Activated CD8-positive, alpha-beta T cell treated with anti-CD3 and anti-CD28 coated beads for 36 hours (primary cell): ENCODE measurements at regions not wholly inside any gene's neighbourhood (a gene's known extent, or its start where the extent isn't known, plus 50 kb on each side); places are given as distances from the start of the nearest gene placed in this dataset.

Experiments
- ATAC-seq: fragments of 200-7000 bp; cut with Tn5 transposase; one replicate; pipeline ENCODE4 v1.10.0; 2021; ENCODE audit warnings: mild to moderate bottlenecking, moderate library complexity
- CTCF ChIA-PET: fragments of 350-600 bp; sonication (Branson Sonifier 250); formaldehyde crosslinking; loops from one replicate; lab custom pipeline; 2021; ENCODE audit warnings: antibody characterized with exemption; lab: Charles Lee
- POLR2A ChIA-PET: fragments of 350-600 bp; sonication (Branson Sonifier 250); formaldehyde crosslinking; loops from one replicate; lab custom pipeline; 2021; ENCODE audit warnings: antibody characterized with exemption; lab: Charles Lee
- DNase-seq: peaks from one replicate; pipeline ENCODE4 v3.0.0-alpha.2; 2020
- H3K27ac Mint-ChIP-seq: one replicate; pipeline ENCODE4 v1.8.0; 2021; ENCODE audit warnings: mild to moderate bottlenecking, mixed read lengths
- H3K27me3 Mint-ChIP-seq: one replicate; pipeline ENCODE4 v1.8.0; 2021; ENCODE audit warnings: mixed read lengths
- H3K36me3 Mint-ChIP-seq: one replicate; pipeline ENCODE4 v1.8.0; 2021; ENCODE audit warnings: low read depth, mixed read lengths
- H3K4me1 Mint-ChIP-seq: one replicate; pipeline ENCODE4 v1.8.0; 2021; ENCODE audit warnings: low read depth, mixed read lengths
- H3K4me3 Mint-ChIP-seq: one replicate; pipeline ENCODE4 v1.8.0; 2021; ENCODE audit warnings: mild to moderate bottlenecking, moderate library complexity, mixed read lengths
- H3K9me3 Mint-ChIP-seq: one replicate; pipeline ENCODE4 v1.8.0; 2021; ENCODE audit warnings: mixed read lengths
- CTCF ChIP-seq: fragments of 200-600 bp; IDR thresholded peaks from one replicate; pipeline ENCODE4 v1.8.0; 2022; ENCODE audit warnings: antibody characterized with exemption, mild to moderate bottlenecking
- intact Hi-C: fragments of 100-400 bp; cut with micrococcal nuclease; formaldehyde crosslinking; loops from one replicate; pipeline ENCODE4 v1.10.0; 2022

- Mint-ChIP-seq H3K36me3 (no peaks in the 10 kb centered on the region), H3K4me3 (no peak overlapping the region), H3K27ac (no peak overlapping the region), H3K4me1 (no peaks in the 10 kb centered on the region), H3K9me3 (no peaks in the 10 kb centered on the region), H3K27me3 (no peaks in the 10 kb centered on the region)
- ChIA-PET POLR2A (no interaction called here), CTCF (no interaction called here)
- DNase-seq = no peak
- ATAC-seq = no peak
- TF ChIP-seq CTCF = no peak
- intact Hi-C loops = no loop called here
Observed at GRCh38 chrX:138897621-138898492, 186.3 kb upstream of the FGF13 start.

GRCh38 chrX:138890491-138890890, 179.0 kb upstream of the FGF13 start:
- ATAC-seq (no peak), DNase-seq (no peak)
- Mint-ChIP-seq H3K4me3 (no peak overlapping the region), H3K27ac (no peak overlapping the region), H3K27me3 (no peaks in the 10 kb centered on the region), H3K36me3 (no peaks in the 10 kb centered on the region), H3K9me3 (no peaks in the 10 kb centered on the region), H3K4me1 (no peaks in the 10 kb centered on the region)
- ChIA-PET POLR2A (no interaction called here), CTCF (no interaction called here)
- TF ChIP-seq CTCF = no peak
- intact Hi-C loops = no loop called here

- no peak overlapping the region for H3K27ac Mint-ChIP-seq
- H3K27me3 Mint-ChIP-seq = no peaks in the 10 kb centered on the region
- DNase-seq (no peak), ATAC-seq (no peak)
- ChIA-PET CTCF (no interaction called here), POLR2A (no interaction called here)
- TF ChIP-seq CTCF = no peak
- no peak overlapping the region for H3K4me3 Mint-ChIP-seq
- H3K4me1 Mint-ChIP-seq = no peaks in the 10 kb centered on the region
- H3K36me3 Mint-ChIP-seq = no peaks in the 10 kb centered on the region
- intact Hi-C loops = no loop called here
- H3K9me3 Mint-ChIP-seq = no peaks in the 10 kb centered on the region
Observed at GRCh38 chrX:138889149-138889548, 177.6 kb upstream of the FGF13 start.

- CTCF ChIA-PET = no interaction called here
Observed at GRCh38 chrX:138886769-138887168, 175.3 kb upstream of the FGF13 start.

More at GRCh38 chrX:138886769-138887168, 175.3 kb upstream of the FGF13 start:
- intact Hi-C loops = no loop called here
- H3K27me3 Mint-ChIP-seq = no peaks in the 10 kb centered on the region
- no peaks in the 10 kb centered on the region for H3K36me3 Mint-ChIP-seq
- no peak for TF ChIP-seq CTCF
- POLR2A ChIA-PET = no interaction called here
- H3K27ac Mint-ChIP-seq = no peak overlapping the region
- ATAC-seq (no peak), DNase-seq (no peak)
- no peaks in the 10 kb centered on the region for H3K4me1 Mint-ChIP-seq
- H3K9me3 Mint-ChIP-seq = peaks cover under 1% of the 10 kb centered on the region
- H3K4me3 Mint-ChIP-seq = no peak overlapping the region
